ENCODE measurements at regions not wholly inside any gene's neighbourhood (a gene's known extent, or its start where the extent isn't known, plus 50 kb on each side); places are given as distances from the start of the nearest gene placed in this dataset.

DNA sequence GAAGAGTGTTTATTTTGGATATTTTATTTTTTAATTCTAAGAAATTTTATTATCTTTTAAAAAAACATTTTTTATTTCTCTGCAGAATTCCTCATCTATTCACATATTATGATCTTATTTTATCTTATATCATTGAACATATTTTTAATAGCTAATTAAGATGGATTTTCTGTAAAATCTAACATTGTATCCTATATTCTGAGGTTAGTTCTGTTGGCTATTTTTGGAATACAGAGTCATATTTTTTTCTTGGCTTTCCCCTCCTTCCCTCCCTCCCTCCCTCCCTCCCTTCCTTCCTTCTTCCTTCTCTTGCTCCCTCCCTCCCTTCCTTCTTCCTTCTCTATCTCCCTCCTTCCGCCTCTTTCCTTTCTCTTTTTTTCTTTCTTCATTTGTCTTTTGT is 2326.6 kb upstream of the RAG2 start:
- Histone ChIP-seq H3K14ac (ENCODE audit: insufficient read depth, low read length) (no peak overlapping the region), H3K4ac (ENCODE audit: low read depth, low read length) (no peak overlapping the region), H3K9me3 (ENCODE audit: control insufficient read depth, low read depth, low read length) (no peaks in the 10 kb centered on the region), H3K56ac (ENCODE audit: insufficient read length, low read depth, low read length) (no peak overlapping the region), H3K18ac (ENCODE audit: insufficient read length, low read depth, low read length) (no peak overlapping the region), H2BK20ac (ENCODE audit: low read depth, low read length, poor library complexity, severe bottlenecking) (no peak overlapping the region), H3K27me3 (ENCODE audit: insufficient read depth, low read length) (no peaks in the 10 kb centered on the region), H3K9ac (ENCODE audit: extremely low read depth, insufficient read length, low read length) (no peak overlapping the region), H2BK5ac (ENCODE audit: insufficient read length, low read length) (no peak overlapping the region), H4K20me1 (ENCODE audit: control insufficient read depth, insufficient read depth, insufficient read length) (no peaks in the 10 kb centered on the region), H3K27ac (ENCODE audit: insufficient read length, low read depth, low read length) (no peak overlapping the region), H2AK5ac (ENCODE audit: insufficient read length, low read length) (no peak overlapping the region), H3K4me2 (ENCODE audit: insufficient read depth, insufficient read length, low read length) (no peak overlapping the region), H2BK15ac (ENCODE audit: low read depth, low read length) (no peak overlapping the region), H2BK12ac (ENCODE audit: insufficient read length, low read depth, low read length) (no peak overlapping the region), H4K91ac (ENCODE audit: insufficient read length, low read depth, low read length) (no peak overlapping the region), H3K4me1 (ENCODE audit: insufficient read depth, low read length) (no peaks in the 10 kb centered on the region), H3K79me1 (ENCODE audit: insufficient read depth, low read depth, low read length, poor library complexity, severe bottlenecking) (no peaks in the 10 kb centered on the region), H3K79me2 (ENCODE audit: insufficient read depth, low read length) (no peaks in the 10 kb centered on the region), H4K5ac (ENCODE audit: insufficient read length, low read depth, low read length) (no peak overlapping the region), H4K8ac (replicated peaks; ENCODE audit: insufficient read length, low read depth, low read length) (no peak overlapping the region), H2BK120ac (ENCODE audit: low read depth, low read length, poor library complexity, severe bottlenecking) (no peak overlapping the region), H3K23me2 (ENCODE audit: insufficient read length, low read depth, low read length, poor library complexity, severe bottlenecking) (no peaks in the 10 kb centered on the region), H3T11ph (ENCODE audit: low read length) (no peak overlapping the region), H3K23ac (ENCODE audit: insufficient read length, low read depth, low read length) (no peak overlapping the region), H2AFZ (ENCODE audit: low read length) (no peak overlapping the region)
- Mint-ChIP-seq H3K4me1 (no peaks in the 10 kb centered on the region), H3K36me3 (ENCODE audit: insufficient read depth in 1 of 3, low read depth in 3 of 3) (peaks cover 0 to 5% (median 2%) of the 10 kb centered on the region in 3 experiments; a peak in 3 of 7 replicates), H3K4me3 (no peak overlapping the region), H3K9me3 (peaks cover 6 to 18% of the 10 kb centered on the region in 2 experiments; a peak in 4 of 5 replicates), H3K27me3 (ENCODE audit: low read depth) (no peaks in the 10 kb centered on the region), H3K27ac (no peak overlapping the region)
- no peak for DNase-seq
- TF ChIP-seq, protein P1, sequence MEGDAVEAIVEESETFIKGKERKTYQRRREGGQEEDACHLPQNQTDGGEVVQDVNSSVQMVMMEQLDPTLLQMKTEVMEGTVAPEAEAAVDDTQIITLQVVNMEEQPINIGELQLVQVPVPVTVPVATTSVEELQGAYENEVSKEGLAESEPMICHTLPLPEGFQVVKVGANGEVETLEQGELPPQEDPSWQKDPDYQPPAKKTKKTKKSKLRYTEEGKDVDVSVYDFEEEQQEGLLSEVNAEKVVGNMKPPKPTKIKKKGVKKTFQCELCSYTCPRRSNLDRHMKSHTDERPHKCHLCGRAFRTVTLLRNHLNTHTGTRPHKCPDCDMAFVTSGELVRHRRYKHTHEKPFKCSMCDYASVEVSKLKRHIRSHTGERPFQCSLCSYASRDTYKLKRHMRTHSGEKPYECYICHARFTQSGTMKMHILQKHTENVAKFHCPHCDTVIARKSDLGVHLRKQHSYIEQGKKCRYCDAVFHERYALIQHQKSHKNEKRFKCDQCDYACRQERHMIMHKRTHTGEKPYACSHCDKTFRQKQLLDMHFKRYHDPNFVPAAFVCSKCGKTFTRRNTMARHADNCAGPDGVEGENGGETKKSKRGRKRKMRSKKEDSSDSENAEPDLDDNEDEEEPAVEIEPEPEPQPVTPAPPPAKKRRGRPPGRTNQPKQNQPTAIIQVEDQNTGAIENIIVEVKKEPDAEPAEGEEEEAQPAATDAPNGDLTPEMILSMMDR (conservative IDR thresholded peaks at IDR 0.05) = no peak
- WGBS (ENCODE audit: extremely low coverage, insufficient read length, low lambda C conversion rate) = no CpG with 5 or more reads among the region's 1 CpG
